VCaP (cell line): ENCODE measurements at regions not wholly inside any gene's neighbourhood (a gene's known extent, or its start where the extent isn't known, plus 50 kb on each side); places are given as distances from the start of the nearest gene placed in this dataset.

Experiments used
- H3K27ac ChIP-seq: fragments of 450-650 bp; 2 replicates; pipeline ENCODE4 v1.5.1; 2017
- CTCF ChIP-seq: fragments of 450-650 bp; conservative IDR thresholded peaks from 2 replicates; pipeline ENCODE4 v1.5.1; 2017; ENCODE audit warnings: mild to moderate bottlenecking, moderate library complexity

GRCh38 chr2:11056614-11057013 lies 98.7 kb upstream of the SLC66A3 start:
- TF ChIP-seq CTCF = no peak
- no peak overlapping the region for H3K27ac ChIP-seq

- no peak overlapping the region for H3K27ac ChIP-seq
- TF ChIP-seq CTCF = no peak
Observed at GRCh38 chr2:11057031-11057430, 98.2 kb upstream of the SLC66A3 start.

GRCh38 chr2:11058129-11058528 lies 97.1 kb upstream of the SLC66A3 start:
- TF ChIP-seq CTCF = no peak
- H3K27ac ChIP-seq = no peak overlapping the region

- H3K27ac ChIP-seq = no peak overlapping the region
- TF ChIP-seq CTCF = no peak
Observed at GRCh38 chr2:11060376-11061169, 94.7 kb upstream of the SLC66A3 start.

GRCh38 chr2:11065833-11066485 lies 89.3 kb upstream of the SLC66A3 start:
- no peak for TF ChIP-seq CTCF
- H3K27ac ChIP-seq = peak overlapping the region; percentile 67

GRCh38 chr2:11067221-11068078 lies 87.8 kb upstream of the SLC66A3 start:
- no peak for TF ChIP-seq CTCF
- no peak overlapping the region for H3K27ac ChIP-seq
